H54 (cell line): ENCODE measurements at regions not wholly inside any gene's neighbourhood (a gene's known extent, or its start where the extent isn't known, plus 50 kb on each side); places are given as distances from the start of the nearest gene placed in this dataset.

Experiments
- DNase-seq: peaks from one replicate; pipeline ENCODE4 v3.0.0; 2011; ENCODE audit warnings: low spot score, mixed read lengths; ENCODE audit not compliant: insufficient read length
- FAIRE-seq: peaks from 3 replicates; lab custom pipeline; 2011; peaks lifted over from hg19 to GRCh38; lab: Jason Lieb, UNC
- POLR2A ChIP-seq: IDR thresholded peaks from 2 replicates; pipeline ENCODE4 v1.6.1; 2011; ENCODE audit warnings: low read depth, mild to moderate bottlenecking, low read length

DNA sequence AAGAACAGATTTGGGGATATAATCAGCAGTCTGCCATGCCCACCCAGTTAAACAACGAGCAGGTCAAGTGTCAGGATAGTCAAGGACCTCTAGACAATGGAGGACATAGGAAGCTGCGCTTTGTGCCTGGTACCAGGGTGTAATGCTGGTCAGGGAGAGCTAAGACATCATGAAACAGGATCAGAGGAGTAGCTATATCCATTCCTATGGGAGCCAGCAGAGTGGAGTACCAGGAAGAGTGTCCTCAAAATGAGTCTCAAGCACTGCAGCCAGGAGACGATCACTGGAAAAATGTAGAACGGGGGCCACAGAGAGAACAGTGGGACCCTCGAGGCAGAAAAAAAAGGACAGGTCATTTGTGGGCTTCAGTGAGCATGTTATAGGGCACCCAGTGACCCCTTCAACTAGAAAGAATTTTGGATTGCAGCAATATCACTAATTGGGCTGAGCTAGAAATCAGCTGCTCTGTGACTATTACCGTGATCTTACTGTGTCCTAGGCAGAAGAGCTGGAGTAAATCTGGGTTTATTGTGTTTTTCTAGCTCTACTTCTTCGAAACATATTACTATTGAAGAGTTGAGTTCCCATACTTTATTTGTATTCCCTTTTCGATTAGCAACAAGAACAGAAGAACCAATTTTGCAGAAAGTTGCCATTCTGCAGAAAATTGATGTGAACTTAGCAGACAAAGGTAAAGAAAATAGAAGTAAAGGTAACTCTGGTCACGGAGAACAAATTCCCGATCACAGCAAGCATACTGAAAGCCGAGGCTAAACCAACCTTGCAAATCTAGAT is 319.6 kb downstream of the AHR start:
- DNase-seq (no peak), FAIRE-seq (no peak)
- TF ChIP-seq POLR2A: no peak

DNA sequence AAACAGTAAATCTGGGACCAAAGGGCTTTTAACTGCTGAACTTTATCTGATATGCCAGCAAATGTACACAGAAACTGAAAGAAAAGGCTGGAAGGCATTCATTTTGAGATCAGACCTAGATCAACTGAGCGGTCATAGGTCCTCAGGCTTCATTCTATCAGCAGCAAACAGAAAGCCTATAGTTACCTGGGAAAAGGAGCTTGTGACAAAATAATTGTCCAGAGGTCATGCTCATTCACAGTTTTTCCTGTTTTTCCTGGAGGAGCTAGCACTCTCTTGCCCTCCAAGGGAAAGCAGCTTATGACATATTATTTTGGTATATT is 320.2 kb downstream of the AHR start:
- TF ChIP-seq POLR2A: no peak
- DNase-seq (no peak), FAIRE-seq (no peak)

DNA sequence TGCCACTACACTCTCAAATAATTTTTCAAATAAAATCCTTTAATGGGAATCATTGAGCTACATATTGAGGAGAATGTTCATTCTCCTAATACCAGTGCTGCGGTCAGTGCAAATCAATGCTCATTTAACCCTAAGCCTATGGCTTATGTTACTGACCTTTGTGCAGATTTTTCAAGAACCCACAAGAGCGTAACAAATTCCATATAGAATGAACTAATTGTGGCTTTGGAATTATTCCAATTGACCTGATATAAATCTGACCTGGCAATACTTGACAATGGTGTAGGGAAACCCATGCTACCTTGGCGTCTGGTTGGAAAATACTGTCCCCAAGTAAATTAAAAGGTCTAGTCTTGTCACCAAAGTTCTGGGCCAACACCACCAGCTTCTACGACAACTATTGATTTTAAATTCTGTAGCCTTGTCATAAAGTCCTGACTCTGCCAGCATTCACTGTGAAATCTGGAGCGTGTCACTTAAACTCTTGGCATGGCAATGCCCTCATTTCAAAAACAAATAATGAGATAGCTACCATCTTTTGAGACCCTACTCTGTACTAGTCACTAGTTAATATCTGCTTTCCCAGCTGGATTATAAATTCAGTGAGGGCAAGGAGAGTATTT is 320.9 kb downstream of the AHR start:
- FAIRE-seq (no peak), DNase-seq (no peak)
- TF ChIP-seq POLR2A: no peak

DNA sequence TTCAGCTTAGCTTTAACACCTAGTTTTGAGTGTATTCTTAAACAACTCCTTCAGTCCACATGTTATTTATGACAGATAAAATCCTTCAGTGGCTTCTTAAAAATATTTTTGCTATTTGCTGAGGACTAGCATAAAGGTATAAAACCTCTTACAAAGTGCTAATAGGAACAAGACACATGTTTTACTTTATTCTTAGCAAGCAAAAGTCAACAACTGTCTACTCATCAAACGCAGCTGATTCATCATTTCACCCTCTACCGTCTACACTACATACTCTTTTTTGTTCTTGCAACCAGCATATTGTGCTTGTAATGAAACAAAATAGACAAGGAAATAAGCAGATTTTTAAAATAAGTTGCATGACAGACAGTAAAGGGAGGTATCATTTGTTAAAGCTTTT is 319.7 kb downstream of the SNX13 start:
- no peak for TF ChIP-seq POLR2A
- no peak for DNase-seq
- FAIRE-seq: no peak

DNA sequence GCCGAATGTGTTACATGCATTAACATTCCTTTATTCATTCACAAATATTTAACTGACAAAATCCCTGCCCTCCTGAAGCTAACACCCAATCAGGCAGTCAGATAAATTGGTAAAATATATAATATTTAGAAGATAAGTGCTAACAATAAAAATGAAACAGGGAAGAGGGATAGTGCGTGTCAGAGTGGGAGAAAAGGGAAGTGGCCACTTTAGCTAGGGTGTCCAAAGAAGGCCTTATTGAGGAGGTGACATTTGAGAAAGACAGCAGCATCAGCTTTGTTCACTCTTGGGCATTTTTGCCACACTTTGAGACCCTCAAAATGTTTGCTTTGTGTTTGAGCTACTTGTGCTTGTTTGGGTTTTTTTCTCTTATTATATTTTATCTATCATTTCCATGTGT is 317.8 kb downstream of the SNX13 start:
- no peak for DNase-seq
- no peak for FAIRE-seq
- TF ChIP-seq POLR2A: no peak

DNA sequence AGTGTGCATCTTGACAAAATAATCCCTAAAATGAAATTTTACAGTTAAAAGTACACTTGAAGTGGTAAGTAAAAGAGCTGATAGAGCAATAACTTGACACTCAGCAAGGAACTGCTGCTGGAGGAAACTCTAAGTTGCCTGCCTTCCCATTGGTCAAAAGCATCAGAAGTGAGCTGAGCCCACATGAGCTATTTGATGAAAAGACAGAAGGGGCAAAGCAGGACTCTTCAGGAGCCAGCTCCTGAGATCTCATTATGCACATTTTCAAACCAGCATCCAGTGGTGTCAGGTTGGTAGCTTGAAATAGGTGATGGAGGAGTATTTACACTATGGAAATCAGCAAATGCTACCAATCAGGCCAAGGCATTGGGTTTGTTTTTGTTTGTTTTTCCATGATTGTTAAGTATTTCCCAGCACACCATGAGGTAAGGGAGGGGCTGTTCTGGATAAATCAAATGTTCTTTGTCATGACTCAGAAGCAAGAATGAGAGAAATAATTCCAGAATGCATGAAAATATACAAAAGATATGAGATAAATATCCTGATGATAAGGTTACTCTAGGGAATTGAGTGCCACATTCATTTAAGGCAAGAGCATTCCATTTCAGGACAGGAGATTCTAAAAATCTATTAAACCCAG is 316.6 kb downstream of the SNX13 start:
- DNase-seq (no peak), FAIRE-seq (peak; percentile 62)
- no peak for TF ChIP-seq POLR2A

DNA sequence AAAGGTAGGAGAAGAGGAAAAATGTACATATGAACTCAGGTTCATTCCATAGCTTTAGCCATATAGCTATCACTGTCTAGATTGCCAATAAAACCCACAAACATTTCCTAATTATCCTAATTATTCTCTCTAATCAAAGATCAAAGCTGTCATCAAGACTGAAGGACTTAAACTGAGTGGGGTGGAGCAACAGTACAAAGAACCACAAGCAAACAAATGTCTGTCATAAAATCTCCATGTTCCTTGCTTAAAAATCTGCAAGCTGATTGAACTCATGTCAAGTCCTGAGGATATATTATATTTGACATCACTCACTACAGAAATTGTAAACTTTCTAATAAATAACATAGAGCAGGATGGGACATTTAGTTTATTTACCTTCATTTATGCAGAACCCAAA is 315.9 kb downstream of the SNX13 start:
- TF ChIP-seq POLR2A: no peak
- DNase-seq (no peak), FAIRE-seq (peak; percentile 45)

DNA sequence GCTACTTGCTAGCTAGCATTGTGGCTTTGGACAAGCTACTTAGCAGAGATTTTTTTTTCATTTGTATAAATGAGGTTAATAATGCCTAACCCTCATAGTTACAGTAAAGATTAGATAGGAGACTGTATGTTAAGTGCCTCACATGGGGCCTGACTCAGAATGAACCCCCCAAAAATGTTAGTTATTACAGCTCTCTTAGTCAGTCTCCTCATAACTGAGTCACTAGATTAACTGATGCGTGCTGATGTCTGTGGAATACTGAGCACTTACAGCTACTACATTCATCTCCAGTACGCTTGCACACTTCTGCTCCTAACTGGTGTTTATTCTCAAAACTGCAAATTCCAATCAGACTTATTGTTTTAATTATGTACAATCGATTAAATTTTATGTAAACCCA is 315.3 kb downstream of the SNX13 start:
- peak; percentile 42 for DNase-seq
- no peak for TF ChIP-seq POLR2A
- peak; percentile 98 for FAIRE-seq

DNA sequence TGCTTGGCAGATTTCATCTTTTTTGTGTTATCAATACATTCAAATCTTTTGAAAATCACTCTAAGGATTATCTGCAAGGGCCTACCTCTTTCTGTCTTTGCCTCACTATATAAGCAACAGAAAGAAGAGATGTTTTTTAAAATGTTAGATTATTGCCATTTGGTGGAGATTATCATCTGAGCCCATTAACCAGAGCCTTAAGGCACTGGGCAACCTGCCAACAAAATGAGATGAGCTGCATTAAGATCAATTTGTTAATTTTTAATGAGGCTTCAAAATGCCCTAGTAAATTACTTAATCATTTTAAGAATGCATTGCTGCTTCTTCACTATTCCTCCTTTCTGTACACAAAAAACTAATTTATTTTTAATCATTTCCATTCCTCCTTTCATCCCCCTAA is 314.1 kb downstream of the SNX13 start:
- FAIRE-seq: peak; percentile 53
- no peak for DNase-seq
- TF ChIP-seq POLR2A: no peak

DNA sequence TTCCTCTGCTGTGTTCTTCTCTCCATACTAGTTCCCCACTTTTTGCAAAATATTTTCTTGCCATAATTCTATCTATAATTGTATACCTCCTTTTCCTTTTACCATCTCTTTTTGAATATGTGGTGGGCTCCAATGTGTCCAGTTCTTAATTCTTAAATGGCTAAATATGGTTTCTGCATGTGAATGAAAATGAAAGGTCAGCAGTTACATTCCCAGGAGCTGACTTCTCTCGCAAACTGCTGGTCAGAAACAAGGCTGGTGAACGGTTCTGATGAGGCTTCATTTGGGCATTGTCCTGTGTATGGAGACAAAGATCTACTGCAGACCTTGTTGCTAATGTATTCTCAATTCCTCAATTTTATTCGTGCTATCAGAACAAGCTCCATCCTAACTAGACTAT is 309.2 kb downstream of the SNX13 start:
- FAIRE-seq (no peak), DNase-seq (no peak)
- no peak for TF ChIP-seq POLR2A

DNA sequence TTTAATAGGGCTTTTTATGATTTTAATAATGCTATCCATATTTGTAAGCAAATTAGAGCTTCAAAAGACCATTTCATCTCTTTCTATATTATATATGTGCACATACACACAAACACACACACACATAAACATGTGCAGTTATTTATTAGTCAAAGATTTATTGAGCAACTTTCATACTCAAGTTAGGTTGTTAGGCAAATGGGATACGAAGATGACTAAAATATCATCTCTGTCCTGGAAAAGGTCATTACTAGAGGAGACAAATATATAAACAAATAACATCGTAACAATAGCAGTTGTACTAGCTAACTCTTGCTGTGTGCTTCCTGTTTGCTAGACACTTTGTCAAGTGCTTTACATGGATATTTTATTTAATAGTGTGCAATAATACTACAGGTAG is 307.9 kb downstream of the SNX13 start:
- TF ChIP-seq POLR2A: no peak
- no peak for DNase-seq
- no peak for FAIRE-seq

DNA sequence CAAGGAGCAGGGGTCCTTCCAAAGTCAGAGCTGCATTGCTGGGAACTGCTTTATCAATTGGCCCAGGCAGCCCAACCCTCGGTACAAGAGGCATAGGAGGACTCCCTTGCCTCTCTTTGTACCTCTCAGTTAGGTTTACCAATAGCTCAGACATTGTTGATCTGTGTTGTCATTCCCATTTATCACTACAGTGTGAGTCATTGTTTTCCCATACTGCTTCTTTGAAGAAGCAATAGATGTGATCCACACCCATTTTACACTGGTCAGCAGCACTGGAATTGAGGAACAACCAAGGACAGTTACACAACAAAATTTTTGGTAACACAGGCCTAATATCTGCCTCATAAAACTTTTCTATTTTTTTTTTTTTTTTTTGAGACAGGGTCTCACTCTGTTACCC is 307.2 kb downstream of the SNX13 start:
- no peak for TF ChIP-seq POLR2A
- FAIRE-seq: peak; percentile 100
- DNase-seq: peak; percentile 32

DNA sequence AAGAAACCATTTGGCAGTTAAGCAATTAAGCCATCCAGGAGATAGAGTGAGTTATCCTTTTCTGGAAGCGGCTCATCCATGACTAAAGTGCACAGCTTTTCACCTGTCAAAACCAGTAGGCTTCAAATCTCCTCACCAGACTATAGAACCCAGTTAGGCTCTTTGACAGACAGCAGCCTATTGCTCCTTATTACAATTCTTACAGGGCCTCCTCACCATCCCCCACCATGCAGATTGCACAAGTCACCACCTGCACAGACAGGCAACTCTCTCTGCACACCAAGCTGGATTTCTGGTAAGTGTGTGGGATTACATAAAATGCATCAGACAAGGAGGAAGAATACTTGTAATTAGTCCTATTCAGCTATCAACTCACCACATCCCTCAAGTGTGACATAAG is 301.6 kb downstream of the SNX13 start:
- no peak for FAIRE-seq
- no peak for DNase-seq
- TF ChIP-seq POLR2A: no peak

DNA sequence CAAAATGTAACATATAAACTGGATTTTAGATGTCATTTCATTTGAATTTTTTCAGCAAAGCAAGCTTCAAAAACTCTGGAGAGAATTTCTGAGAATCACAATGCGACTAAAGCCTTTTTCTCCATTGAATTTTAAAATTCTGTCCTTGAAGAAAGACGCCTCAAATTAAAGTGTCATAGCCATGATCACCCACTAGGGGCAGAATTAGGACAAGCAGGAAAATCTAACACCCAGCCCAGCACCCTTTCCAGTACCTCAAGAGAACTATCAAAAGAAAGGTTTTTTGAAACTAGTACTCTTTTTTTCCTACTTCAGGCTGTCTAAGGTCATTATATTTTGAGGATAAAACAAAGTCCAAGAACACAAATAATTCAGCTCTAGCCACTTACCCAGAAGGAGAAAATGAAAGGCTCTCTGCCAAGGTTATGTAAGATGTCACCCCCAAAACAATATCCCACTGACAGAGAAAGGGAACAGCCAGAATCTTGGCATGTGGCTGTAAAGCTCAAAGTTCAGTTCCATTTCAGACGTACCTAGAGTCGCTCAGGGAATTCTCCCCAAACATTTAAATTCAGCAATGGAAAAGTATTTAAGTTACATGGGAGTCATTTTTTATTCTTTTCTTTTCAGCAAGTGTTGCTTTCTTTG is 299.4 kb downstream of the SNX13 start:
- DNase-seq (no peak), FAIRE-seq (peak; percentile 77)
- no peak for TF ChIP-seq POLR2A
